GM21367 (cell line): ENCODE measurements at regions not wholly inside any gene's neighbourhood (a gene's known extent, or its start where the extent isn't known, plus 50 kb on each side); places are given as distances from the start of the nearest gene placed in this dataset.

Experiments used
- ATAC-seq: cut with Tn5 transposase; IDR thresholded peaks from one replicate; pipeline ENCODE4 v1.9.1; 2021; ENCODE audit not compliant: unreplicated experiment

GRCh38 chr11:42161886-42162285, 702.4 kb upstream of the LRRC4C start:
- no peak for ATAC-seq

GRCh38 chr11:42169191-42169590, 709.7 kb upstream of the LRRC4C start:
- ATAC-seq = no peak

DNA sequence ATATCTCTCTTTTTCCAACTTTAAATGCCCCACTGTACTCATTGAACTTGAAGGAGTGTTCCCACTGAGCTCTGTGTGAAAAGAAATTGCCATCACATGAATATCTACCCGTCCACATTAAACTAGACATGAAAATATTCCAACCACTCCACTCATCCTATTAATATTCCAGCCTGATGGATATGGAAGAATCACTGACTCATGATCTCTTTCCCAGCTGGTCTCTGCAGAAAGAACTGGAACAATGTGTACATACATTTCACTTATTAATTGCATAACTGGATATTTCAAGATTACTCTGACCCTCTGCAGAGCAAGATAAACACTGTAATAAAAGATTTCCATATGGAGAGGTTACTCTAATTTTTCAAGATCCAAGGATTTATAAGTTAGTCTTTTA, 711.1 kb upstream of the LRRC4C start:
- no peak for ATAC-seq

- no peak for ATAC-seq
Observed at GRCh38 chr11:42171046-42171445, 711.6 kb upstream of the LRRC4C start.

DNA sequence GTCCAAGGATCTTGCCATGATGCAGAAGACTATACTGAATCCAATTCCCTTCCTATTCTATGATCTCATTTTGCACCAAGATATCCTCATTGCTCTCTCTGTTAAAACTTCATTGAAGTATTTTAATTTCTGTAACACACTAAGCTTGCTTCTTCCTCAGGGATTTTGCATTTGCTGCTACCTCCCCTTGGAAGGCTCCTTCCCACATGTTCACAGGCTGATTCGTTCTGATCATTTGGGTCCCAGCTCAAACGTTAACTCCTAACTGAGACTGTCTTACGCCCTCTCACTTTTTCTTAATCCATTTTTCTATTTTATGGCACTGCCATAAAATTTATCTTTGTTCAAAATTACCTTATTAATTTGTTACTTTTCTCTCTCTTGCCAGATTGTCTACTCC, 713.0 kb upstream of the LRRC4C start:
- no peak for ATAC-seq

DNA sequence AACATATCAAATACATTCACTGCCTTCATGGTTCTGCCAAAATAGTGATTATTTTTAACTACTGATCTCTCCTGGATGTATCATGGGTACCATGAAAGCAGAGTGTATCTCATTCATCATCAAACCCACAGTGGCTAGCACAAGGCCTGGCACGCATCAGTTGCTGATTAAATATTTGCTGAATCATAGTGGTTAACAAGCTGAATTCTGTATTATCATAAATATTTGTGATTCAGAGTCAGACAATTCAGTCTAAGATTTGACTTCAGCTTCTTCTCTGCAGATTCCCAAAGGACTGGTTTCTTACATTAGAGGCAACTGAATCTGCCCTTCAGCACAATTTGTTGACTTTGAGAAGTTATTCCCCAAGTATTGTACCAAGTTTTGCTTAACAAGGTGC, 715.8 kb upstream of the LRRC4C start:
- no peak for ATAC-seq

GRCh38 chr11:42179216-42179615, 719.8 kb upstream of the LRRC4C start:
- no peak for ATAC-seq

GRCh38 chr11:42195289-42196013, 736.0 kb upstream of the LRRC4C start:
- no peak for ATAC-seq

GRCh38 chr11:42200311-42200710, 740.9 kb upstream of the LRRC4C start:
- ATAC-seq = no peak

DNA sequence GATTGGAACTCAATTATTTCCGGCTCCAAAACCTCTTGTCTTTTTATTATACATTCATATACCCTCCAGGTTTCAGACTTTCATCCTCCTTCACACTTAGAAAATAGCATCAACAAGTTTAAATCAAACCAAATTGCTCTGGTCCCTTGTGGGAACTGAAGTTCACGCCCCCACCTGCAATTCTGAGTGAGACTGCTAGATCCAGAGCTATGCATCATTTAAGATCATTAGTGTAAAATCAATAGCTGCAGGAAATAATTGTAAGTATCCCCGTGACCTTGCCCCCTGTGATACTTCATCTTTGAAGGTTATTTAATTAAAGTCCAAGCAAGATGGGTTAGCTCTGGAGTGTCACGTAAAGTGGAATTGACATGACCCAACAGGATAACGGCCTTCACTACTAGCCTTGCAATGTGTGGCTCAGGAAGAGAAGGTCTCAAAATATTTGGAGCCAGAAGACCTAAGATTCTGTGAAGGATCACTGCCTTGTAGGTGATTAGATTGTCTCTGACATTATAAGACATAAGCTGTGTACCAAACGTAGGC, 742.2 kb upstream of the LRRC4C start:
- no peak for ATAC-seq

- no peak for ATAC-seq
Observed at GRCh38 chr11:42205518-42205917, 746.1 kb upstream of the LRRC4C start.

- no peak for ATAC-seq
Observed at GRCh38 chr11:42225664-42226063, 766.2 kb upstream of the LRRC4C start.

GRCh38 chr11:42232673-42233072, 773.2 kb upstream of the LRRC4C start:
- no peak for ATAC-seq

DNA sequence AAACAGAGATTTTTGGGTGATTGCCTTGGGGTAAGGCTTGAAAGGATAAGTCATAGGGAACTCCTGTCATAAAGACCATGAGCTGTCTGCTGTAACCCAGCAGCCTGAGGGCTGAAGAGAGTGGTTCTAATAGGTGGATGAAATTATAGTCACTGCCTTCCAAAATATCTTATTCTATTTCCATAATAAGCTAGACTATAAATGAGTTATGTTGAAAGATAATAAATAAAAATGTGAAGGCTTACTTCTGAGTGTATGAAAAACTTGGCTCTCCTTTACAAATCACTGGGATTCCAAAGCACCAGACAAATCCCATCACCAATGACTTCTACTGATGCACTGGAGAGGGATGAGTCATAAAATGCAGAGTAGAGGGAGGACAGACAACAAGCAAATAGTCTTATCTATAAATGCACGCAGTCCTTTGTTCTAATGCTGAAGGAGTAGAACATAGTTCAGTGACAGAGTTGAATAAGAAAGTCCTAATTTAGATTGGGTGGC, 775.0 kb upstream of the LRRC4C start:
- ATAC-seq = no peak

- ATAC-seq = no peak
Observed at GRCh38 chr11:42237701-42238235, 778.3 kb upstream of the LRRC4C start.

GRCh38 chr11:42239188-42239587, 779.7 kb upstream of the LRRC4C start:
- no peak for ATAC-seq

DNA sequence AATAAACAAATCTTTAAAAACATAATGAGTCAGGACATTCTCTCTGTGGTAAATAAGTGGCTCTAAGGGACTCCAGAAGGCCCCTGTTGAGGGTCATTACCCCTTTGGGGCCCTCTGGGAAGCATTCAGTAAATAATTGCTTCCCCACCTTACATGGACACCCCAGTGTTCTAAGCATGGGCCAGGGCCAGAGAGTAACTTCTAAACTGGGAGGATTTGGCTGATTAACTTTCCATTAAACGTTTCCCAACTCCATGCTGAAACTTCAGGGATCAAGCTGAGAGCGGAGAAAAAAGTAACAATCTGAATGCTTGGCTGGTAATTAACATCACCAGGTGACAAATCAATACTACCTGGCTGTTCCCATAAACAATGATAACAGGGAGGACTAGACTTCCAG, 783.9 kb upstream of the LRRC4C start:
- no peak for ATAC-seq

- no peak for ATAC-seq
Observed at GRCh38 chr11:42244376-42244775, 784.9 kb upstream of the LRRC4C start.

DNA sequence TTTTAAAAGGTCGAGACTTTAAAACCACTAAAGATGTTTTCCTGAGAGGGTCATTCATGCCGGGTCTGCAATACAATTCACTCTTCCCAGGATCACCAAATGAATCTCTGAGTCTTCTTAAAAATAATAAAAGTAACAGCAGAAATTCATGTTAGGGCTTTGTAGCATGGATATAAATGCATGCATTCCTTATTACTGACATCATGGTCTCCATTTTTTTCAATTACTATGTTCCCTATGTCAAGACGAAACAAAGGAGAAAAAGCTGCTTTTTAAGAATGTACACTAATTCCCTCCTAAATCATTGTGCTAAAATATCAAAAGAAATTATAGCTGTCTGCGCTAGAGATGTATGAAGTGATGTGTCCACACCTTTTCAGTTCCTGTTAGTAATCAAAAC, 789.9 kb upstream of the LRRC4C start:
- no peak for ATAC-seq

- ATAC-seq = no peak
Observed at GRCh38 chr11:42249956-42250355, 790.5 kb upstream of the LRRC4C start.

DNA sequence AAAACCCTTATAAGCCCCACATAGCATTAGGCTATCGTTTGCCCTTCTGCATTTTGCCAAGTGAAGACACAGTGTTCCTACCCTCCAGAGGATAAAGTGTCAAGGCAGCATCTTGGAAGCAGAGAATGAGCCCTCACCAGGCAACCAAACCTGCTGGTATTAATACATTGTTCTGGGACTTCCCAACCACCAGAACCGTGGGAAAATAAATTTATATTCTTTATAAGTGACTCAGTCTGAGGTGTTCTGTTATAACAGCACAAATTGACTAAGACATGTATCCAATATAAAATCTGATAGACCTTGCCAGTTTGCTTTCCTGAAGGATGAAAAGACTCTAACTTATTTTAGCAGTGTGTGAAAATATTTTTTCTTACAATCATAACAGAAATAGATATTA, 792.5 kb upstream of the LRRC4C start:
- no peak for ATAC-seq

DNA sequence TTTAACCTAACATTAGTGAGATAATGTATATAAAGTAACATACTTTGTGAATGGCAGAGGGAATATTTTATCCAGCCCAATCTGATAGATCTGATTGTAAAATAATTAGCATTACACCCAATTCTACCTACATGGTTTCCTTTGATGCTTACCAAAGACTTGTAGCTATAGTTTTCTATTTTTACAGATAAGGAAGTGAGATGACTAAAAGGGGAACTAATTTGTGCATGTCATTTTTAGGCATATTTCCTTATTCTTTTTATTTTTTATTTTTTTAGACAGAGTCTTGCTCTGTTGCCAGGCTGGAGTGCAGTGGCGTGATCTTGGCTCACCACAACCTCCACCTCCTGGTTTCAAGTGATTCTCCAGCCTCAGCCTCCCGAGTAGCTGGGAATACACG, 793.7 kb upstream of the LRRC4C start:
- no peak for ATAC-seq

- no peak for ATAC-seq
Observed at GRCh38 chr11:42255906-42256305, 796.5 kb upstream of the LRRC4C start.
